ENCODE measurements at regions not wholly inside any gene's neighbourhood (a gene's known extent, or its start where the extent isn't known, plus 50 kb on each side); places are given as distances from the start of the nearest gene placed in this dataset.

DNA sequence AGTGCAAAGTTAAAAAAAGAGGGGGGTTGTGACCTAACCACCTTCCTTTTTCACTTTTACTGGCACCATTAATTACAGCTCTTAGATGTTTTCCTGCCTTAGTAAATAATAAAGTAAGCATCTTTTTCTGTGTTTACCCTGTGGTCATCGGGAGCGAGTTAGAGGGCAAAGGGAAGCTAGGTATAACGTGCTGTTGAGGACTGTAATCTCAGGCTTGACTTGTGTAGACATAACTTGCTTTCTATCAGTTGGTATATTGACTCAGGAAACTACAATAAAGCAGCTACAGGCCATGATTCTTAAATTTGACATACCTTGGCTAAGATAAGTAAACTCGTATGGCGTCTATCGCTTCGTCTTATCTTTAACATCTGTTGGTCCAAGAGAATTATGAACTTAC, 509.8 kb upstream of the CHD1 start:
- DNase-seq (ENCODE audit: low read depth, low spot score): no peak
- POLR2A ChIA-PET: no interaction called here

DNA sequence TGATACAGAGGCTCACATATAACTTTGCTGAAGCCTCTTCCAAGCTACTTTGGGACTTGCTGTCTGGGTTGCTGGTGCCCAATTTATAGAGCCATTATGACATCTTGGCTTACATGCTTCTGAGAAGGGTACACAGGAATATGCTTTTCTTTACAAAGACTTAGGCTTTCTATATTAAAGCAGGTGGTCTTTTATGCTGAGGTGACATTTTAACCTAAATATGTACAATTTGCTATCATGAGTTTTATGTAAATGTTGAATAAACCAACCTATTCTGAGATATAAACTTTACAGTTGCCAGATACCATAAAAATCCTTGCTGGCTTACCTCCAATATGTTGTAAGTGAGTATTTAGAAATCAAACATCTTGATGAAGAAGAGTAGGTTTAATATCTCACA, 509.2 kb upstream of the CHD1 start:
- H3K9me3 ChIP-seq (ENCODE audit: control insufficient read depth in 1 of 2, insufficient read depth in 1 of 2, low read depth in 1 of 2, low read length in 2 of 2): no peaks in the 10 kb centered on the region
- intact Hi-C loops (cut with micrococcal nuclease): no loop called here
- H3K4me2 ChIP-seq (ENCODE audit: low read length): no peak overlapping the region
- no peak overlapping the region for H3K27ac ChIP-seq (ENCODE audit: low read depth, low read length)
- H3K4me3 ChIP-seq (replicated peaks in 1 of 2; ENCODE audit: low read depth in 1 of 2, low read length in 2 of 2): no peak overlapping the region
- H3K36me3 ChIP-seq (ENCODE audit: control insufficient read depth in 1 of 2, insufficient read depth in 2 of 2, low read length in 2 of 2): no peaks in the 10 kb centered on the region
- BruUV-seq (replicated peaks): no TSS peak
- H4K20me1 ChIP-seq (ENCODE audit: insufficient read depth): no peaks in the 10 kb centered on the region
- no peaks in the 10 kb centered on the region for H3K9me2 ChIP-seq (ENCODE audit: insufficient read depth)
- DNase-seq (ENCODE audit: low read depth, low spot score) (no peak), ATAC-seq (no peak)
- ChIA-PET POLR2A (no interaction called here), RAD21 (ENCODE audit: low non-redundant PET in 1 of 2, low total read pairs in 2 of 2, uncharacterized antibody in 2 of 2, unreplicated experiment in 2 of 2) (no interaction called here), CTCF (no interaction called here)
- H3K79me2 ChIP-seq (ENCODE audit: insufficient read depth, low read length): no peaks in the 10 kb centered on the region
- no peak overlapping the region for H2AFZ ChIP-seq (ENCODE audit: low read depth, low read length, poor library complexity, severe bottlenecking)
- H3K9ac ChIP-seq (ENCODE audit: low read length): no peak overlapping the region
- no peaks in the 10 kb centered on the region for H3K4me1 ChIP-seq (ENCODE audit: control insufficient read depth in 1 of 2, insufficient read depth in 2 of 2, low read length in 2 of 2)
- no peaks in the 10 kb centered on the region for H3K27me3 ChIP-seq (ENCODE audit: insufficient read depth, low read length)
- TF ChIP-seq REST (IDR thresholded peaks at IDR 0.05; ENCODE audit: low read depth): no peak
- TF ChIP-seq SRF (IDR thresholded peaks at IDR 0.05; ENCODE audit: low read depth): no peak
- TF ChIP-seq, protein P1, sequence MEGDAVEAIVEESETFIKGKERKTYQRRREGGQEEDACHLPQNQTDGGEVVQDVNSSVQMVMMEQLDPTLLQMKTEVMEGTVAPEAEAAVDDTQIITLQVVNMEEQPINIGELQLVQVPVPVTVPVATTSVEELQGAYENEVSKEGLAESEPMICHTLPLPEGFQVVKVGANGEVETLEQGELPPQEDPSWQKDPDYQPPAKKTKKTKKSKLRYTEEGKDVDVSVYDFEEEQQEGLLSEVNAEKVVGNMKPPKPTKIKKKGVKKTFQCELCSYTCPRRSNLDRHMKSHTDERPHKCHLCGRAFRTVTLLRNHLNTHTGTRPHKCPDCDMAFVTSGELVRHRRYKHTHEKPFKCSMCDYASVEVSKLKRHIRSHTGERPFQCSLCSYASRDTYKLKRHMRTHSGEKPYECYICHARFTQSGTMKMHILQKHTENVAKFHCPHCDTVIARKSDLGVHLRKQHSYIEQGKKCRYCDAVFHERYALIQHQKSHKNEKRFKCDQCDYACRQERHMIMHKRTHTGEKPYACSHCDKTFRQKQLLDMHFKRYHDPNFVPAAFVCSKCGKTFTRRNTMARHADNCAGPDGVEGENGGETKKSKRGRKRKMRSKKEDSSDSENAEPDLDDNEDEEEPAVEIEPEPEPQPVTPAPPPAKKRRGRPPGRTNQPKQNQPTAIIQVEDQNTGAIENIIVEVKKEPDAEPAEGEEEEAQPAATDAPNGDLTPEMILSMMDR (IDR thresholded peaks at IDR 0.05 in 2 of 3, conservative IDR thresholded peaks at IDR 0.05 in 1 of 3; ENCODE audit: borderline replicate concordance in 1 of 3, insufficient read depth in 1 of 3, low read depth in 2 of 3, low read length in 2 of 3): no peak
- no peak for TF ChIP-seq EZH2 (IDR thresholded peaks at IDR 0.05)
- no peak for TF ChIP-seq YY1 (IDR thresholded peaks at IDR 0.05; ENCODE audit: extremely low read depth, insufficient replicate concordance, low read depth, low read length)
- no peak for TF ChIP-seq ZFX (IDR thresholded peaks at IDR 0.05)
- no peak for TF ChIP-seq EGR1 (IDR thresholded peaks at IDR 0.05; ENCODE audit: low read depth)
- TF ChIP-seq SP1 (IDR thresholded peaks at IDR 0.05; ENCODE audit: low read depth): no peak
- TF ChIP-seq FOSL1 (IDR thresholded peaks at IDR 0.05; ENCODE audit: low read depth): no peak
- TF ChIP-seq TCF7L2 (IDR thresholded peaks at IDR 0.05; ENCODE audit: borderline replicate concordance, extremely low read depth, insufficient read depth, insufficient read length): no peak
- no peak for TF ChIP-seq POLR2AphosphoS5 (IDR thresholded peaks at IDR 0.05; ENCODE audit: low read depth, low read length)
- TF ChIP-seq ZBTB33 (IDR thresholded peaks at IDR 0.05; ENCODE audit: extremely low read depth, insufficient replicate concordance, low read length): no peak

More for the DNA sequence above, 509.8 kb upstream of the CHD1 start:
- Histone ChIP-seq H3K79me2 (ENCODE audit: insufficient read depth, low read length) (no peaks in the 10 kb centered on the region), H3K9me2 (ENCODE audit: insufficient read depth) (no peaks in the 10 kb centered on the region), H2AFZ (ENCODE audit: low read depth, low read length, poor library complexity, severe bottlenecking) (no peak overlapping the region), H3K27me3 (ENCODE audit: insufficient read depth, low read length) (no peaks in the 10 kb centered on the region), H4K20me1 (ENCODE audit: insufficient read depth) (no peaks in the 10 kb centered on the region), H3K4me2 (ENCODE audit: low read length) (no peak overlapping the region), H3K9ac (ENCODE audit: low read length) (no peak overlapping the region), H3K27ac (ENCODE audit: low read depth, low read length) (no peak overlapping the region), H3K4me3 (replicated peaks in 1 of 2; ENCODE audit: low read depth in 1 of 2, low read length in 2 of 2) (no peak overlapping the region), H3K4me1 (ENCODE audit: control insufficient read depth in 1 of 2, insufficient read depth in 2 of 2, low read length in 2 of 2) (no peaks in the 10 kb centered on the region), H3K36me3 (ENCODE audit: control insufficient read depth in 1 of 2, insufficient read depth in 2 of 2, low read length in 2 of 2) (no peaks in the 10 kb centered on the region), H3K9me3 (ENCODE audit: control insufficient read depth in 1 of 2, insufficient read depth in 1 of 2, low read depth in 1 of 2, low read length in 2 of 2) (no peaks in the 10 kb centered on the region)
- TF ChIP-seq EZH2phosphoT487 (IDR thresholded peaks at IDR 0.05; ENCODE audit: borderline replicate concordance) (no peak), CBX3 (IDR thresholded peaks at IDR 0.05; ENCODE audit: low read depth) (no peak), FOSL1 (IDR thresholded peaks at IDR 0.05; ENCODE audit: low read depth) (no peak), SP1 (IDR thresholded peaks at IDR 0.05; ENCODE audit: low read depth) (no peak), ZNF274 (IDR thresholded peaks at IDR 0.05; ENCODE audit: low read depth, low read length) (no peak)
- intact Hi-C loops (cut with micrococcal nuclease): no loop called here
- BruUV-seq (replicated peaks): no TSS peak
- ChIA-PET RAD21 (ENCODE audit: low non-redundant PET in 1 of 2, low total read pairs in 2 of 2, uncharacterized antibody in 2 of 2, unreplicated experiment in 2 of 2) (no interaction called here), CTCF (no interaction called here)
- ATAC-seq: no peak
